DLD1 (cell line): ENCODE measurements at regions not wholly inside any gene's neighbourhood (a gene's known extent, or its start where the extent isn't known, plus 50 kb on each side); places are given as distances from the start of the nearest gene placed in this dataset.

Experiments
- in situ Hi-C: cut with HindIII; loops from 2 replicates; pipeline ENCODE4 v1.10.0; 2017; ENCODE audit warnings: low sequenced_read_pairs

- in situ Hi-C loops: no loop called here
Measured at GRCh38 chr3:111470032-111470431, 72.0 kb upstream of the CD96 start.

- in situ Hi-C loops: no loop called here
Measured at GRCh38 chr3:111471831-111472230, 70.2 kb upstream of the CD96 start.

GRCh38 chr3:111472556-111472955, 69.4 kb upstream of the CD96 start:
- in situ Hi-C loops: no loop called here

- in situ Hi-C loops: no loop called here
Measured at GRCh38 chr3:111473550-111473949, 68.4 kb upstream of the CD96 start.

- in situ Hi-C loops: no loop called here
Measured at GRCh38 chr3:111476701-111477100, 65.3 kb upstream of the CD96 start.

- in situ Hi-C loops: no loop called here
Measured at GRCh38 chr3:111480091-111480490, 61.9 kb upstream of the CD96 start.

- in situ Hi-C loops: no loop called here
Measured at GRCh38 chr3:111481551-111481950, 60.4 kb upstream of the CD96 start.

- in situ Hi-C loops: no loop called here
Measured at GRCh38 chr3:111482574-111482973, 59.4 kb upstream of the CD96 start.

- in situ Hi-C loops: no loop called here
Measured at GRCh38 chr3:111485086-111485485, 56.9 kb upstream of the CD96 start.
